WTC11 (cell line): ENCODE measurements at regions not wholly inside any gene's neighbourhood (a gene's known extent, or its start where the extent isn't known, plus 50 kb on each side); places are given as distances from the start of the nearest gene placed in this dataset.

ENCODE experiments used
- EMX1 ChIP-seq: fragments of 250-450 bp; sonication (Bioruptor Pico); IDR thresholded peaks from 2 replicates; pipeline ENCODE4 v1.8.0; 2021; ENCODE audit warnings: mild to moderate bottlenecking
- IRF2 ChIP-seq: sonication (generic); formaldehyde crosslinking; IDR thresholded peaks from 2 replicates; pipeline ENCODE4 v1.8.0; 2022; ENCODE audit warnings: low read depth, missing genetic modification reagents, borderline replicate concordance
- NFYB ChIP-seq: sonication (generic); formaldehyde crosslinking; conservative IDR thresholded peaks from 2 replicates; pipeline ENCODE4 v1.8.0; 2022; ENCODE audit warnings: low read depth, missing genetic modification reagents
- TCF7 ChIP-seq: sonication (generic); formaldehyde crosslinking; IDR thresholded peaks from 2 replicates; pipeline ENCODE4 v1.8.0; 2022; ENCODE audit warnings: mild to moderate bottlenecking, low read depth, missing genetic modification reagents, moderate library complexity
- ZNF263 ChIP-seq: sonication (generic); formaldehyde crosslinking; IDR thresholded peaks from 2 replicates; pipeline ENCODE4 v1.8.1; 2022; ENCODE audit warnings: low read depth, mild to moderate bottlenecking, moderate library complexity, missing genetic modification reagents
- ZNF317 ChIP-seq: sonication (generic); formaldehyde crosslinking; IDR thresholded peaks from 2 replicates; pipeline ENCODE4 v1.8.1; 2023; ENCODE audit warnings: low read depth, mild to moderate bottlenecking, moderate library complexity, missing genetic modification reagents, borderline replicate concordance
- TF ChIP-seq, protein P1 (sequence below): sonication (generic); formaldehyde crosslinking; IDR thresholded peaks from 2 replicates; pipeline ENCODE4 v1.8.1; 2022; ENCODE audit warnings: missing genetic modification reagents, borderline replicate concordance
- TF ChIP-seq, protein P2 (sequence below): sonication (generic); formaldehyde crosslinking; IDR thresholded peaks from 2 replicates; pipeline ENCODE4 v1.8.1; 2022; ENCODE audit warnings: mild to moderate bottlenecking, missing genetic modification reagents, moderate library complexity, borderline replicate concordance
- TF ChIP-seq, protein P3 (sequence below): fragments of 200-600 bp; IDR thresholded peaks from 2 replicates; pipeline ENCODE4 v1.8.0; 2022; ENCODE audit warnings: antibody characterized with exemption
- TF ChIP-seq, protein P4 (sequence below): sonication (generic); formaldehyde crosslinking; conservative IDR thresholded peaks from 2 replicates; pipeline ENCODE4 v1.8.1; 2022; ENCODE audit warnings: mild to moderate bottlenecking, missing genetic modification reagents
- TF ChIP-seq, protein P5 (sequence below): sonication (generic); formaldehyde crosslinking; IDR thresholded peaks from 2 replicates; pipeline ENCODE4 v1.8.1; 2023; ENCODE audit warnings: mild to moderate bottlenecking, missing genetic modification reagents, moderate library complexity
- TF ChIP-seq, protein P6 (sequence below): sonication (generic); formaldehyde crosslinking; IDR thresholded peaks from 2 replicates; pipeline ENCODE4 v1.8.0; 2022; ENCODE audit warnings: mild to moderate bottlenecking, missing genetic modification reagents

DNA sequence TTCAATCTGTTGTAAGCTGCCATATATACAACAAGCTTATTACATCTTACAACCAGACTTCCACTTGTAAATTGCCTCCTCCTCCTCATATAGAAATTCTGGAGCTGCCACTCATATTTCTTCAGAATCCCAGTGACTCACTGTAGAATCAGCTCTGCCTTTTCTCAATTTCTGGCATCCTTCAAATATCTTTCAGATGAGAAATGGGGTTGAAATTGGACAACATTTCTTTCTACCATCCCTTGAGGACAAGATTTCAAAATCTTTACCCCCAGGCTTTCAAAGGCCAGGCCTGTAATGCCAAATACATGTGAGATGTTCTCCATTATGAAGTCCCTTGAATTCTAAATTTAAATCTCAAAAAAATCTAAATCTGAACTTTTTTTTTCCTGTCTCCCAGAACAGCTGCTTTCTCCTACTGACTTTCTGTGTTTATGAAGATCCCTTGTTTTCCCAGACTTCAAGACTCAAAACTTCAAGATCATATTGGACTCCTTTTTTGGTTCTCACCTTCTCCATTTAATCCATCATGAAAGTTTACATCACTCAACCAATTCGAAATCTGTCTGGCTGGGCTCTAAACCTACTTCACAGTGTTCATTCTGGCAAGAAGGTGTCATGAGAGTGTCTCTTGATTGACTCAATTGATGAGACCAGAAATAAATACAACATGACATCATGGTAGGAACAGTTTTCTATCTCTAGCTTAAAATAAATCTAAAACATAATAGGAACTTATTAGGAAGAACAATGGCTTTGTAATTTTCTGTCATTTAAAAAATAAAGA is 109.8 kb downstream of the HMHB1 start:
- TF ChIP-seq IRF2 (CRISPR knock-in tag): no peak
- TF ChIP-seq, protein P1, sequence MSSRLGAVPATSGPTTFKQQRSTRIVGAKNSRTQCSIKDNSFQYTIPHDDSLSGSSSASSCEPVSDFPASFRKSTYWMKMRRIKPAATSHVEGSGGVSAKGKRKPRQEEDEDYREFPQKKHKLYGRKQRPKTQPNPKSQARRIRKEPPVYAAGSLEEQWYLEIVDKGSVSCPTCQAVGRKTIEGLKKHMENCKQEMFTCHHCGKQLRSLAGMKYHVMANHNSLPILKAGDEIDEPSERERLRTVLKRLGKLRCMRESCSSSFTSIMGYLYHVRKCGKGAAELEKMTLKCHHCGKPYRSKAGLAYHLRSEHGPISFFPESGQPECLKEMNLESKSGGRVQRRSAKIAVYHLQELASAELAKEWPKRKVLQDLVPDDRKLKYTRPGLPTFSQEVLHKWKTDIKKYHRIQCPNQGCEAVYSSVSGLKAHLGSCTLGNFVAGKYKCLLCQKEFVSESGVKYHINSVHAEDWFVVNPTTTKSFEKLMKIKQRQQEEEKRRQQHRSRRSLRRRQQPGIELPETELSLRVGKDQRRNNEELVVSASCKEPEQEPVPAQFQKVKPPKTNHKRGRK (CRISPR knock-in tag): no peak
- TF ChIP-seq, protein P2, sequence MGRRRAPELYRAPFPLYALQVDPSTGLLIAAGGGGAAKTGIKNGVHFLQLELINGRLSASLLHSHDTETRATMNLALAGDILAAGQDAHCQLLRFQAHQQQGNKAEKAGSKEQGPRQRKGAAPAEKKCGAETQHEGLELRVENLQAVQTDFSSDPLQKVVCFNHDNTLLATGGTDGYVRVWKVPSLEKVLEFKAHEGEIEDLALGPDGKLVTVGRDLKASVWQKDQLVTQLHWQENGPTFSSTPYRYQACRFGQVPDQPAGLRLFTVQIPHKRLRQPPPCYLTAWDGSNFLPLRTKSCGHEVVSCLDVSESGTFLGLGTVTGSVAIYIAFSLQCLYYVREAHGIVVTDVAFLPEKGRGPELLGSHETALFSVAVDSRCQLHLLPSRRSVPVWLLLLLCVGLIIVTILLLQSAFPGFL (CRISPR knock-in tag): no peak
- no peak for TF ChIP-seq TCF7 (CRISPR knock-in tag)
- TF ChIP-seq, protein P3, sequence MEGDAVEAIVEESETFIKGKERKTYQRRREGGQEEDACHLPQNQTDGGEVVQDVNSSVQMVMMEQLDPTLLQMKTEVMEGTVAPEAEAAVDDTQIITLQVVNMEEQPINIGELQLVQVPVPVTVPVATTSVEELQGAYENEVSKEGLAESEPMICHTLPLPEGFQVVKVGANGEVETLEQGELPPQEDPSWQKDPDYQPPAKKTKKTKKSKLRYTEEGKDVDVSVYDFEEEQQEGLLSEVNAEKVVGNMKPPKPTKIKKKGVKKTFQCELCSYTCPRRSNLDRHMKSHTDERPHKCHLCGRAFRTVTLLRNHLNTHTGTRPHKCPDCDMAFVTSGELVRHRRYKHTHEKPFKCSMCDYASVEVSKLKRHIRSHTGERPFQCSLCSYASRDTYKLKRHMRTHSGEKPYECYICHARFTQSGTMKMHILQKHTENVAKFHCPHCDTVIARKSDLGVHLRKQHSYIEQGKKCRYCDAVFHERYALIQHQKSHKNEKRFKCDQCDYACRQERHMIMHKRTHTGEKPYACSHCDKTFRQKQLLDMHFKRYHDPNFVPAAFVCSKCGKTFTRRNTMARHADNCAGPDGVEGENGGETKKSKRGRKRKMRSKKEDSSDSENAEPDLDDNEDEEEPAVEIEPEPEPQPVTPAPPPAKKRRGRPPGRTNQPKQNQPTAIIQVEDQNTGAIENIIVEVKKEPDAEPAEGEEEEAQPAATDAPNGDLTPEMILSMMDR: no peak
- no peak for TF ChIP-seq NFYB (CRISPR knock-in tag)
- no peak for TF ChIP-seq ZNF317 (CRISPR knock-in tag)
- TF ChIP-seq EMX1: no peak
- TF ChIP-seq, protein P4, sequence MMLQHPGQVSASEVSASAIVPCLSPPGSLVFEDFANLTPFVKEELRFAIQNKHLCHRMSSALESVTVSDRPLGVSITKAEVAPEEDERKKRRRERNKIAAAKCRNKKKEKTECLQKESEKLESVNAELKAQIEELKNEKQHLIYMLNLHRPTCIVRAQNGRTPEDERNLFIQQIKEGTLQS: no peak
- TF ChIP-seq ZNF263 (CRISPR knock-in tag): no peak
- TF ChIP-seq, protein P5, sequence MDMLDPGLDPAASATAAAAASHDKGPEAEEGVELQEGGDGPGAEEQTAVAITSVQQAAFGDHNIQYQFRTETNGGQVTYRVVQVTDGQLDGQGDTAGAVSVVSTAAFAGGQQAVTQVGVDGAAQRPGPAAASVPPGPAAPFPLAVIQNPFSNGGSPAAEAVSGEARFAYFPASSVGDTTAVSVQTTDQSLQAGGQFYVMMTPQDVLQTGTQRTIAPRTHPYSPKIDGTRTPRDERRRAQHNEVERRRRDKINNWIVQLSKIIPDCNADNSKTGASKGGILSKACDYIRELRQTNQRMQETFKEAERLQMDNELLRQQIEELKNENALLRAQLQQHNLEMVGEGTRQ (CRISPR knock-in tag): no peak
- TF ChIP-seq, protein P6, sequence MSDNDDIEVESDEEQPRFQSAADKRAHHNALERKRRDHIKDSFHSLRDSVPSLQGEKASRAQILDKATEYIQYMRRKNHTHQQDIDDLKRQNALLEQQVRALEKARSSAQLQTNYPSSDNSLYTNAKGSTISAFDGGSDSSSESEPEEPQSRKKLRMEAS (CRISPR knock-in tag): no peak
